DMS79 treated with DMSO at 0.1 percent for 48 hours (cell line): ENCODE measurements at regions not wholly inside any gene's neighbourhood (a gene's known extent, or its start where the extent isn't known, plus 50 kb on each side); places are given as distances from the start of the nearest gene placed in this dataset.

ENCODE experiments used
- DNase-seq: peaks from one replicate; lab custom pipeline; 2025; lab: John Stamatoyannopoulos, UW

GRCh38 chr5:164600274-164600673 lies 1094.9 kb downstream of the MAT2B start:
- no peak for DNase-seq

- DNase-seq = no peak
These were observed 1095.6 kb downstream of the MAT2B start for GRCh38 chr5:164600929-164601535.

- no peak for DNase-seq
These were observed 1103.1 kb downstream of the MAT2B start for GRCh38 chr5:164608507-164608906.

- DNase-seq = no peak
These were observed 1105.0 kb downstream of the MAT2B start for GRCh38 chr5:164610374-164610773.

- no peak for DNase-seq
These were observed 1109.3 kb downstream of the MAT2B start for GRCh38 chr5:164614707-164615106.

- DNase-seq = no peak
These were observed 1111.9 kb downstream of the MAT2B start for GRCh38 chr5:164617290-164617689.

GRCh38 chr5:164627021-164627420 lies 1121.6 kb downstream of the MAT2B start:
- DNase-seq = no peak

- no peak for DNase-seq
These were observed 1131.0 kb downstream of the MAT2B start for GRCh38 chr5:164636456-164636855.

- no peak for DNase-seq
These were observed 1132.6 kb downstream of the MAT2B start for GRCh38 chr5:164637931-164638521.

GRCh38 chr5:164649266-164649665 lies 1143.8 kb downstream of the MAT2B start:
- DNase-seq = no peak

- no peak for DNase-seq
These were observed 1145.0 kb downstream of the MAT2B start for GRCh38 chr5:164650427-164650826.

- DNase-seq = no peak
These were observed 1146.3 kb downstream of the MAT2B start for GRCh38 chr5:164651546-164652275.

- DNase-seq = no peak
These were observed 1146.8 kb downstream of the MAT2B start for GRCh38 chr5:164652276-164652660.

- no peak for DNase-seq
These were observed 1158.0 kb downstream of the MAT2B start for GRCh38 chr5:164663198-164663989.

GRCh38 chr5:164671640-164672039 lies 1166.2 kb downstream of the MAT2B start:
- DNase-seq = no peak

- DNase-seq = no peak
These were observed 1166.8 kb downstream of the MAT2B start for GRCh38 chr5:164672205-164672604.

- no peak for DNase-seq
These were observed 1167.7 kb downstream of the MAT2B start for GRCh38 chr5:164672931-164673694.

GRCh38 chr5:164679461-164679860 lies 1174.0 kb downstream of the MAT2B start:
- no peak for DNase-seq

GRCh38 chr5:164680216-164680615 lies 1174.8 kb downstream of the MAT2B start:
- no peak for DNase-seq

GRCh38 chr5:164680812-164681520 lies 1175.5 kb downstream of the MAT2B start:
- no peak for DNase-seq

- DNase-seq = no peak
These were observed 1182.0 kb downstream of the MAT2B start for GRCh38 chr5:164687391-164687790.
